Activated T-helper 1 cell treated with anti-CD3 and anti-CD28 coated beads, Interleukin-12 subunit alpha, Interleukin-12 subunit beta, Interleukin-2, Interleukin-4 antibody, amounts not matched to agents 30 ng/mL and 10 ng/mL and 1 ng/mL, durations not matched to agents 14 hours and 24 hours and 36 hours (primary cell): ENCODE measurements at regions not wholly inside any gene's neighbourhood (a gene's known extent, or its start where the extent isn't known, plus 50 kb on each side); places are given as distances from the start of the nearest gene placed in this dataset.

Source experiments
- DNase-seq: peaks from one replicate; pipeline ENCODE4 v3.0.0; 2021; ENCODE audit warnings: low spot score
- H3K27ac Mint-ChIP-seq: one replicate; pipeline ENCODE4 v1.8.0; 2021; ENCODE audit warnings: mild to moderate bottlenecking, mixed read lengths
- H3K27me3 Mint-ChIP-seq: one replicate; pipeline ENCODE4 v1.8.0; 2022; ENCODE audit warnings: mild to moderate bottlenecking, moderate library complexity, mixed read lengths; ENCODE audit not compliant: insufficient read depth
- H3K36me3 Mint-ChIP-seq: one replicate; pipeline ENCODE4 v1.8.0; 2021; ENCODE audit warnings: low read depth, mixed read lengths
- H3K4me1 Mint-ChIP-seq: one replicate; pipeline ENCODE4 v1.8.0; 2021; ENCODE audit warnings: low read depth, mixed read lengths
- H3K4me3 Mint-ChIP-seq: one replicate; pipeline ENCODE4 v1.8.0; 2021; ENCODE audit warnings: mild to moderate bottlenecking, moderate library complexity, mixed read lengths
- H3K9me3 Mint-ChIP-seq: one replicate; pipeline ENCODE4 v1.8.0; 2021; ENCODE audit warnings: mixed read lengths
- intact Hi-C: fragments of 100-400 bp; cut with micrococcal nuclease; formaldehyde crosslinking; loops from one replicate; pipeline ENCODE4 v1.15.1; 2024

- H3K27ac Mint-ChIP-seq: no peak overlapping the region
- H3K9me3 Mint-ChIP-seq: no peaks in the 10 kb centered on the region
- H3K36me3 Mint-ChIP-seq: no peaks in the 10 kb centered on the region
- intact Hi-C loops: no loop called here
- H3K4me1 Mint-ChIP-seq: no peaks in the 10 kb centered on the region
- no peak overlapping the region for H3K4me3 Mint-ChIP-seq
- no peaks in the 10 kb centered on the region for H3K27me3 Mint-ChIP-seq
- no peak for DNase-seq
These were observed 1457.7 kb downstream of the BRD1 start for GRCh38 chr22:48369789-48370507.

DNA sequence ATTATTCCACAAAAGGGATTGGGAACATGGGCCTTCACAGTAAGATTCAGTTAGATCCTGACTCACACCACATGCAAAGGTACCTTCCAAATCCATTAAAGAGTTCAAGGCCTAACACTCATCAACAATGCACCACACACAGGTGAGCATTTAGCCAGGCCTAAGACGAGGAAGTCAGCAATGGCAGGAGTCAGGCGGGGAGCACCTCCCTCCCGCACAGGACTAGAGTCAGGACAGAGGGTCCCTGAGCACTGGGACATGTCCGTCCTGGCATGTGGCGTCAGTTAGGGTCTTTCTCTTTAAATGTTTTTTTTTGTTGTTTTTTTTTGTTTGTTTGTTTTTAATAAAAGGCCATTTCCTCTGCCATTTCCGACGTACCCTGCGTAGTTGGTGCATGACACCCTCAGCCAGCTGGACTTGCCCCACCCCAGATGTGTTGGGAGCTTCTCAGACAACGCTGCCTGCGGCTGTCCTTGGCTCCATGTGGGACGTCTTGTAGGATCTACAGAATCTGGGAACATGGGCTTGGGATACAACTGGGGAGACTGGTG is 1458.6 kb downstream of the BRD1 start:
- Mint-ChIP-seq H3K27me3 (no peaks in the 10 kb centered on the region), H3K36me3 (no peaks in the 10 kb centered on the region), H3K4me3 (no peak overlapping the region), H3K27ac (no peak overlapping the region), H3K9me3 (no peaks in the 10 kb centered on the region), H3K4me1 (no peaks in the 10 kb centered on the region)
- no peak for DNase-seq
- intact Hi-C loops: no loop called here

DNA sequence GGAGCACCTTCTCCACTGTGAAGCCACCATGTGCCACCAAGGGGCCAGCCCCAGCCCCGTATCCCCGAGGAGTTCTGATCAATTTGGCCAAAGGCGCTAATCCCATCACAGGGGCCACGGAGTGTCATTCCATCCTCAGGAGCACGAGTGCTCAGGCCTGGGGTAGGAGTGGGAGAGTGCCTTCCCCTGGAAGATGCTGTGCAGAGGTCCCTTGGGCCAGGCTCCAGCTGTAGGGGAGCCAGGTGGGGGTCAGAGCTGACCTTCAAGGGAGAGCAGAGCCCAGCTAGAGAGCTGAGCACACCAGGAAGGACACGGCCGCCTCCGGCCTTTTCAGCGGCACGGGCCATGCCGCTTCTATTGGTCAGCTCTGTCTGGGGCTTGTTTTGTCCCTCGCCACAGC is 1459.9 kb downstream of the BRD1 start:
- H3K36me3 Mint-ChIP-seq: no peaks in the 10 kb centered on the region
- intact Hi-C loops: no loop called here
- no peaks in the 10 kb centered on the region for H3K9me3 Mint-ChIP-seq
- no peak for DNase-seq
- H3K4me3 Mint-ChIP-seq: no peak overlapping the region
- no peaks in the 10 kb centered on the region for H3K27me3 Mint-ChIP-seq
- no peaks in the 10 kb centered on the region for H3K4me1 Mint-ChIP-seq
- H3K27ac Mint-ChIP-seq: no peak overlapping the region

- intact Hi-C loops: no loop called here
- Mint-ChIP-seq H3K4me1 (no peaks in the 10 kb centered on the region), H3K4me3 (no peak overlapping the region), H3K36me3 (no peaks in the 10 kb centered on the region), H3K27ac (no peak overlapping the region), H3K27me3 (no peaks in the 10 kb centered on the region), H3K9me3 (no peaks in the 10 kb centered on the region)
- no peak for DNase-seq
These were observed 1461.1 kb downstream of the BRD1 start for GRCh38 chr22:48366591-48366990.

GRCh38 chr22:48366056-48366455 is 1461.6 kb downstream of the BRD1 start:
- H3K4me3 Mint-ChIP-seq: no peak overlapping the region
- no peak overlapping the region for H3K27ac Mint-ChIP-seq
- intact Hi-C loops: no loop called here
- no peak for DNase-seq
- H3K4me1 Mint-ChIP-seq: no peaks in the 10 kb centered on the region
- no peaks in the 10 kb centered on the region for H3K36me3 Mint-ChIP-seq
- no peaks in the 10 kb centered on the region for H3K27me3 Mint-ChIP-seq
- no peaks in the 10 kb centered on the region for H3K9me3 Mint-ChIP-seq

GRCh38 chr22:48365386-48365785 is 1462.3 kb downstream of the BRD1 start:
- intact Hi-C loops: no loop called here
- DNase-seq: no peak
- no peaks in the 10 kb centered on the region for H3K27me3 Mint-ChIP-seq
- H3K27ac Mint-ChIP-seq: no peak overlapping the region
- H3K4me3 Mint-ChIP-seq: no peak overlapping the region
- no peaks in the 10 kb centered on the region for H3K9me3 Mint-ChIP-seq
- H3K4me1 Mint-ChIP-seq: no peaks in the 10 kb centered on the region
- H3K36me3 Mint-ChIP-seq: no peaks in the 10 kb centered on the region

DNA sequence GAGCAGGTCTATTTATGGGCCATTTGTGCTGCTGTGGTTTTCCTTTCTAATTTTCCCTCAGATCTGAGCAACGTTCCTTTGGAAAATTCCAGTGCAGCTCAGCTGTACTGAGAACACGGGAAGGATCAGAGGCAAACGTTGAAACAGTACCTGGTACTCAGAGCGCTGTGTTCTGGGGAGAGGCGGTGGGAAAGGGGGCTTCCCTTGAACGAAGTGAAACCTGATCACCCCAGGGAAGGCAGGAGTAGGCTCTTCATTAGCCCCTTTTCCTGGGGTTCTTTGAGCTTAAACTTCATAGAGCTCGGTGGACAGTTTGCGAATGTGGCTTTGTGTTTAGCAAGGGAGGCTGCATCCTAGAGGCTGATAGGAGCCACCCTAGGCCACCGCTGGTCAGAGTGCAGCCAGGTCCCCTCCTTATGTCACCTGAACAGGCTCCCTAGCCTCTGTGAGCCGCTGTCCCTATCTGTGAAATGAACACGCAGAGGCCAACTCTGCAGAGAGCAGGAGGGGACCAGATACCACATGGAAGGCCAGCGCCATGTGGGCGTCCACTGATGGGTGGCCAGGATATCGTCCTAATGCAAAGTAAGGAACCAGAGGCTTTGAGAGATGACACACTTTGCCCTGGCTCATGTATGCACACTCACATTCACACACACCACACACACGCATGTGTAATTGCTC is 1464.8 kb downstream of the BRD1 start:
- intact Hi-C loops: no loop called here
- Mint-ChIP-seq H3K27me3 (no peaks in the 10 kb centered on the region), H3K9me3 (no peaks in the 10 kb centered on the region), H3K27ac (no peak overlapping the region), H3K4me3 (no peak overlapping the region), H3K36me3 (no peaks in the 10 kb centered on the region), H3K4me1 (no peaks in the 10 kb centered on the region)
- no peak for DNase-seq

GRCh38 chr22:48361099-48361639 is 1466.5 kb downstream of the BRD1 start:
- H3K9me3 Mint-ChIP-seq: no peaks in the 10 kb centered on the region
- intact Hi-C loops: no loop called here

DNA sequence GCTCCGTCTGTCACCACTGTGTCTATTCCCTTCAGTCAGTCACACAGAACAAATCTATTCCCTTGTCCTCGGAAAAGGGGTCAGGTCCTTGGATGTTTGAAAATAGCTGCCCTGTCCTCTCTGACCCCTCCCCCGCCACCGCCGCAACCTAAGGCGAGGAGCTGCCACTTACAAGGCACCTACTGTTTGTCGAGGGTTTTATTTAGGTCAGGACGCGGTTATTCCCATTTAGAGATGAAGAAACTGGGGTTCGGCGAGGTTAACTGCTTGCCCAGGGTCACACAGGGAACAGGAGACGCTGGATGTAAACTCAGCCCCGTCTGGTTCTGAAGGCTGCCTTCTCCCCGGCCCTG is 1468.1 kb downstream of the BRD1 start:
- H3K4me1 Mint-ChIP-seq: no peaks in the 10 kb centered on the region
- no peak overlapping the region for H3K27ac Mint-ChIP-seq
- no peaks in the 10 kb centered on the region for H3K36me3 Mint-ChIP-seq
- DNase-seq: no peak
- H3K27me3 Mint-ChIP-seq: no peaks in the 10 kb centered on the region
- intact Hi-C loops: no loop called here
- no peak overlapping the region for H3K4me3 Mint-ChIP-seq
- H3K9me3 Mint-ChIP-seq: no peaks in the 10 kb centered on the region

More at GRCh38 chr22:48361099-48361639, 1466.5 kb downstream of the BRD1 start:
- Mint-ChIP-seq H3K27ac (no peak overlapping the region), H3K27me3 (no peaks in the 10 kb centered on the region), H3K4me3 (no peak overlapping the region), H3K4me1 (no peaks in the 10 kb centered on the region), H3K36me3 (no peaks in the 10 kb centered on the region)
- no peak for DNase-seq

DNA sequence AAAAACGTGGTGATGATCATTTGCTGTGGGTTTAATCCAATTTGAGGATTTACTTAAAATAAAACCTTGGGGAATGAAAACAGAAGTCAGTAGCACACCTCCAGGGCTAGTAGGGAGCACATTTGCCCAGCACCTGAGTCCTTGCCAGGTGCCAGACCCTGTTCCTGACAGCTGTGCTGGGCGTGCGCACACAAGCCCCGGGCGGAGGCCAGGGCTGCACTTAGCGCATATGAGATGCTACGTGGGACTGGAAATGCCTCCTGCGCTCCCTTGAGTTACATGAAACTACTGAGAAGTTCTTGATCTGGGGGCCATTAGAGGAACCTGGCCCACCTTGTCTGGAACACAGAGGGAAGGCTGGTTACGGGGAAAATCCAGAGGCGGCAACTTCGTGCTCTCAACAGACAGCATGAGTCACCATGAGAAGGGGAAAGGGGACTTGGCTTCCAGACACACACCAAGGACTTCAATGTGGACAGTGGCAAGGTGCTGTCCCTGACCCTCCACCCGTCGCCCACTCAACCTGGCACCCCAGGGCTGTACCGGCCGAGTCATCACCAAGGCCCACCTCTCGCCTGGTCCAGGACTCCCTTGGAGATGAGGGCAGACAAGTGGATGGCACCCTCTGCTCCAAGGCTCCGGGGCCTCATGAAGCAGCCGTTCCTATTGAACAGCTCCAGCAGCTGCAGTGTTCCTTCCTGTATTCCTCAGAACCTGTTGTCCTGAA is 1468.6 kb downstream of the BRD1 start:
- no peaks in the 10 kb centered on the region for H3K9me3 Mint-ChIP-seq
- intact Hi-C loops: no loop called here
- no peak overlapping the region for H3K27ac Mint-ChIP-seq
- H3K27me3 Mint-ChIP-seq: no peaks in the 10 kb centered on the region
- DNase-seq: no peak
- no peaks in the 10 kb centered on the region for H3K4me1 Mint-ChIP-seq
- no peaks in the 10 kb centered on the region for H3K36me3 Mint-ChIP-seq
- no peak overlapping the region for H3K4me3 Mint-ChIP-seq

DNA sequence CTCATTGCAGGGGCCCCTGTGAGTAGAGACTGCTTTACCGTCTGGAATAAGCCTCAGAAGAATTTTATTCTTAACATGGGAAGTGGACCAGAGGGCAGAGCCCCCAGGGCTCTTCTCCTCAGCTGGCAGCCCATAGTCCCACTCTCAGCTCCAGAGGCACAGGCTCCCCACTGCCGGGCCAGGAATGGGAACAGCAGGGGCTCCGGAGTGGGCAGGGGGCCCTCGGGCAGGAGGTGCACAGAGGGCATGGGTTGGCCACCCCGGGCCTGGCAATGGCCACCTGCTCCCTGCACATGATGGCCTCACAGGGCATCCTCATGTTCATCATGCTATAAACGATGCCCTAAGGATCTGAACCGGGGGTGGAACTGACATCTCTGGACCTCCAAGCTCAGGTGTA is 1469.7 kb downstream of the BRD1 start:
- DNase-seq: no peak
- Mint-ChIP-seq H3K27ac (no peak overlapping the region), H3K9me3 (no peaks in the 10 kb centered on the region), H3K4me1 (no peaks in the 10 kb centered on the region), H3K27me3 (no peaks in the 10 kb centered on the region), H3K36me3 (no peaks in the 10 kb centered on the region), H3K4me3 (no peak overlapping the region)
- intact Hi-C loops: no loop called here

DNA sequence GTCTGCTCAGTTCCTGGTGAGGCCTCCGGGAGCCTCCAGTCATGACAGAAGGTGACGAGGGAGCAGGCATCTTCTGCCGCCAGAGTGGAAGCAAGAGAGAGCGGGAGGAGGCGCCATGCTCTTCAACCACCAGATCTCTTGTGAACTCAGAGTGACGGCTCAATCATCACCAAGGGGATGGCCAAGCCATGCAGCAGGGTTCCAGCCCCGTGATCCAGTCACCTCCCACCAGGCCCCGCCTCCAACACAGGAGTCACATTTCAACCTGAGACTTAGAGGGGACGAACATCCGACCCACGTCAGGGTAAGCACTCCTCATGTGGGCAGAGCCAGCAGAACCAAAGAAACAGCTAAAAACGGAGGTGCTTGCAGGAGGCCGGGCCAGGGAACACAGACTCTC is 1470.5 kb downstream of the BRD1 start:
- Mint-ChIP-seq H3K27ac (no peak overlapping the region), H3K36me3 (no peaks in the 10 kb centered on the region), H3K9me3 (no peaks in the 10 kb centered on the region), H3K4me1 (no peaks in the 10 kb centered on the region), H3K4me3 (no peak overlapping the region), H3K27me3 (no peaks in the 10 kb centered on the region)
- intact Hi-C loops: no loop called here
- no peak for DNase-seq

GRCh38 chr22:48356731-48357130 is 1470.9 kb downstream of the BRD1 start:
- intact Hi-C loops: no loop called here
- Mint-ChIP-seq H3K27ac (no peak overlapping the region), H3K4me3 (no peak overlapping the region), H3K27me3 (no peaks in the 10 kb centered on the region), H3K9me3 (no peaks in the 10 kb centered on the region), H3K4me1 (no peaks in the 10 kb centered on the region), H3K36me3 (no peaks in the 10 kb centered on the region)
- DNase-seq: no peak
